ENCODE measurements at regions not wholly inside any gene's neighbourhood (a gene's known extent, or its start where the extent isn't known, plus 50 kb on each side); places are given as distances from the start of the nearest gene placed in this dataset.

- no peak for DNase-seq (ENCODE audit: low read depth in 1 of 2, low spot score in 1 of 2)
- TF ChIP-seq REST (IDR thresholded peaks at IDR 0.05; ENCODE audit: insufficient replicate concordance, low read depth) (no peak), CTCF (IDR thresholded peaks at IDR 0.05; ENCODE audit: insufficient read depth, low read length) (no peak), GABPA (IDR thresholded peaks at IDR 0.05; ENCODE audit: low read depth) (no peak), SPI1 (IDR thresholded peaks at IDR 0.05; ENCODE audit: borderline replicate concordance, low read depth) (no peak), POLR2AphosphoS5 (IDR thresholded peaks at IDR 0.05; ENCODE audit: low read depth) (no peak)
- no peak overlapping the region for H3K27ac ChIP-seq (replicated peaks)
- no peaks in the 10 kb centered on the region for H3K27me3 ChIP-seq (ENCODE audit: insufficient read depth, poor library complexity, severe bottlenecking)
- no peak overlapping the region for H3K4me3 ChIP-seq (replicated peaks; ENCODE audit: insufficient read depth, low read length)
Observed at GRCh38 chr20:57939499-57939898, 229.7 kb upstream of the PMEPA1 start.

GRCh38 chr20:57938158-57939108, 228.6 kb upstream of the PMEPA1 start:
- no peak for TF ChIP-seq CTCF (IDR thresholded peaks at IDR 0.05; ENCODE audit: insufficient read depth, low read length)
- no peak for TF ChIP-seq GABPA (IDR thresholded peaks at IDR 0.05; ENCODE audit: low read depth)
- no peak for TF ChIP-seq POLR2AphosphoS5 (IDR thresholded peaks at IDR 0.05; ENCODE audit: low read depth)
- no peak for TF ChIP-seq SPI1 (IDR thresholded peaks at IDR 0.05; ENCODE audit: borderline replicate concordance, low read depth)
- no peak for TF ChIP-seq REST (IDR thresholded peaks at IDR 0.05; ENCODE audit: insufficient replicate concordance, low read depth)
- no peaks in the 10 kb centered on the region for H3K27me3 ChIP-seq (ENCODE audit: insufficient read depth, poor library complexity, severe bottlenecking)
- DNase-seq (ENCODE audit: low read depth in 1 of 2, low spot score in 1 of 2): no peak
- H3K27ac ChIP-seq (replicated peaks): no peak overlapping the region
- H3K4me3 ChIP-seq (replicated peaks; ENCODE audit: insufficient read depth, low read length): no peak overlapping the region

- Histone ChIP-seq H3K27ac (replicated peaks) (no peak overlapping the region), H3K4me3 (replicated peaks; ENCODE audit: insufficient read depth, low read length) (no peak overlapping the region), H3K27me3 (ENCODE audit: insufficient read depth, poor library complexity, severe bottlenecking) (no peaks in the 10 kb centered on the region)
- TF ChIP-seq CTCF (IDR thresholded peaks at IDR 0.05; ENCODE audit: insufficient read depth, low read length) (no peak), REST (IDR thresholded peaks at IDR 0.05; ENCODE audit: insufficient replicate concordance, low read depth) (no peak), SPI1 (IDR thresholded peaks at IDR 0.05; ENCODE audit: borderline replicate concordance, low read depth) (no peak)
- no peak for DNase-seq (ENCODE audit: low read depth in 1 of 2, low spot score in 1 of 2)
Observed at GRCh38 chr20:57936636-57937385, 227.0 kb upstream of the PMEPA1 start.
